Activated CD8-positive, alpha-beta T cell treated with anti-CD3 and anti-CD28 coated beads, Interleukin-2, amount 10 ng/mL, durations not matched to agents 7 days and 5 days (primary cell): ENCODE measurements at regions not wholly inside any gene's neighbourhood (a gene's known extent, or its start where the extent isn't known, plus 50 kb on each side); places are given as distances from the start of the nearest gene placed in this dataset.

Experiments
- ATAC-seq: fragments of 150-1000 bp; cut with Tn5 transposase; one replicate; pipeline ENCODE4 v1.10.0; 2021; ENCODE audit warnings: moderate library complexity
- CTCF ChIA-PET: fragments of 350-600 bp; sonication (Branson Sonifier 250); formaldehyde crosslinking; loops from one replicate; lab custom pipeline; 2021; ENCODE audit warnings: antibody characterized with exemption; lab: Charles Lee
- POLR2A ChIA-PET: fragments of 350-600 bp; sonication (Branson Sonifier 250); formaldehyde crosslinking; loops from one replicate; lab custom pipeline; 2021; ENCODE audit warnings: antibody characterized with exemption; lab: Charles Lee
- DNase-seq: peaks from one replicate; pipeline ENCODE4 v3.0.0-alpha.2; 2020
- H3K27ac Mint-ChIP-seq: one replicate; pipeline ENCODE4 v1.8.0; 2021; ENCODE audit warnings: mild to moderate bottlenecking, mixed read lengths
- H3K27me3 Mint-ChIP-seq: one replicate; pipeline ENCODE4 v1.8.0; 2021; ENCODE audit warnings: low read depth, mixed read lengths
- H3K36me3 Mint-ChIP-seq: one replicate; pipeline ENCODE4 v1.8.0; 2021; ENCODE audit warnings: low read depth, mixed read lengths
- H3K4me1 Mint-ChIP-seq: one replicate; pipeline ENCODE4 v1.8.0; 2021; ENCODE audit warnings: low read depth, mixed read lengths
- H3K4me3 Mint-ChIP-seq: one replicate; pipeline ENCODE4 v1.8.0; 2021; ENCODE audit warnings: mild to moderate bottlenecking, mixed read lengths
- H3K9me3 Mint-ChIP-seq: one replicate; pipeline ENCODE4 v1.8.0; 2022; ENCODE audit warnings: mixed read lengths; ENCODE audit not compliant: insufficient read depth

DNA sequence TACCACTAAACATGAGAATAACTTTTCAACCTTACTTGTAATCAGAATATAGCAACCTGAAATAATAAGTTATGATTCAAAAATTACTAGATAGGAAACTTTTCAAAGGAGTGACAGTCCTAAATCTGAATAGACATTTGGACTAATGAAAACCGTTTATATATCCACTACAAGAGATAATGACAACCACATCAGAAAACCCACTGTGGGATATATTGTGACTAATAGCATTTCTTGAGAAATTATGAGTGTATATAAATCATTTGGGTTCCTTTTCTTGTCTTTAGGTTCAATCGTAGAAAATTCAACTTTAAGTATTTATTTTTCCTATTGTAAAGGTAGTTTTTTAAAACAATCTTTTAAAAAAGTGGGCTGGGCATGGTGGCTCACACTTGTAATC, 170.2 kb upstream of the PRSS58 start:
- Mint-ChIP-seq H3K36me3 (no peaks in the 10 kb centered on the region), H3K4me1 (peaks cover 19% of the 10 kb centered on the region), H3K4me3 (no peak overlapping the region), H3K9me3 (no peaks in the 10 kb centered on the region), H3K27me3 (peaks cover 3% of the 10 kb centered on the region), H3K27ac (no peak overlapping the region)
- no peak for ATAC-seq
- ChIA-PET POLR2A (no interaction called here), CTCF (interaction anchor here (0.9 kb wide), 1 partner anchor 55 kb away, joined by 3 read pairs; no protein-coding TSS in a partner anchor)
- DNase-seq: no peak

DNA sequence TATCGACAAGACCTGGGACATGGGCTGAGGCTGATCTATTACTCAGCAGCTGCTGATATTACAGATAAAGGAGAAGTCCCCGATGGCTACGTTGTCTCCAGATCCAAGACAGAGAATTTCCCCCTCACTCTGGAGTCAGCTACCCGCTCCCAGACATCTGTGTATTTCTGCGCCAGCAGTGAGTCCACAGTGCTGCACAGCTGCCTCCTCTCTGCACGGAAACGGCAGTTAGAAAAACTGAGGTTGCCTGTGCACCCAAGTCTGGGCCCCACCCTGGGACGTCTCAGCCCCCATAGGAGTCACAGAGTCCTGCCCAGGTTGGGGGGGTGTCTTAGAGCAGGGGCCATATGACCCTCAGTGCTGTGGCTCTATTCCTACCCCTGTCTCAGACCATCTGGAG, 167.4 kb upstream of the PRSS58 start:
- Mint-ChIP-seq H3K9me3 (no peaks in the 10 kb centered on the region), H3K27ac (no peak overlapping the region), H3K4me3 (no peak overlapping the region), H3K4me1 (peaks cover 19% of the 10 kb centered on the region), H3K27me3 (peaks cover 3% of the 10 kb centered on the region), H3K36me3 (no peaks in the 10 kb centered on the region)
- ChIA-PET POLR2A (no interaction called here), CTCF (interaction anchor here (1.1 to 4.1 kb wide), 5 partner anchors 9 to 63 kb away, joined by 3 to 28 read pairs (median 3); no protein-coding TSS in a partner anchor)
- peak; percentile 61 for ATAC-seq
- no peak for DNase-seq

DNA sequence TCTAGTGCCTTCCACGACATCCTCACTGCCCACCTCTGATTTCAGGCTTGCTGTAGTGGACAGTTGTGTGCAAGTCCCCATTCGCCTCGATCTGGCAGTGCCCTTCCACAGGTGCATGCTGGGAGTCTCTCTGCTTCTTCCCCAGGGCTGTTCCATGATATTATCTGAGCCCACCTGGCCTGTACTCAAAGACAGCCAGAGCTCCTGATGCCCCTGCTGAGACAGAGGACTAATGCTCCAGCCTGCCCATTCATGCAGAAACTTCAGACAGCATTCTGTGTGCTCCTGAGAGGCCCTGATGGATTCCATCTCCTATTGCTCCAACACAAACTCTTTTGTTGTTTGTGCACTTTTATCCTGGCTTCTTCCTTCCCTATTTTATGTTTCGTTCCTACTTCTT, 164.8 kb upstream of the PRSS58 start:
- CTCF ChIA-PET: interaction anchor here (1.0 to 4.1 kb wide), 5 partner anchors 9 to 389 kb away, joined by 3 to 28 read pairs (median 6); no protein-coding TSS in a partner anchor
- Mint-ChIP-seq H3K4me1 (peaks cover 23% of the 10 kb centered on the region), H3K27ac (no peak overlapping the region), H3K36me3 (no peaks in the 10 kb centered on the region), H3K9me3 (no peaks in the 10 kb centered on the region), H3K27me3 (peaks cover 2% of the 10 kb centered on the region), H3K4me3 (no peak overlapping the region)
- POLR2A ChIA-PET: no interaction called here
- no peak for ATAC-seq
- DNase-seq: no peak

GRCh38 chr7:142420554-142421362, 162.9 kb upstream of the PRSS58 start:
- no peak overlapping the region for H3K27ac Mint-ChIP-seq
- H3K36me3 Mint-ChIP-seq: no peaks in the 10 kb centered on the region
- ChIA-PET CTCF (interaction anchor here (0.8 to 1.4 kb wide), 2 partner anchors 38 to 65 kb away, joined by 3 read pairs; no protein-coding TSS in a partner anchor), POLR2A (no interaction called here)
- no peak overlapping the region for H3K4me3 Mint-ChIP-seq
- peaks cover 23% of the 10 kb centered on the region for H3K4me1 Mint-ChIP-seq
- no peaks in the 10 kb centered on the region for H3K9me3 Mint-ChIP-seq
- peaks cover 4% of the 10 kb centered on the region for H3K27me3 Mint-ChIP-seq
- DNase-seq (no peak), ATAC-seq (no peak)

GRCh38 chr7:142418326-142418725, 160.5 kb upstream of the PRSS58 start:
- Mint-ChIP-seq H3K9me3 (no peaks in the 10 kb centered on the region), H3K4me1 (peaks cover 12% of the 10 kb centered on the region), H3K27me3 (peaks cover 4% of the 10 kb centered on the region), H3K27ac (no peak overlapping the region), H3K36me3 (no peaks in the 10 kb centered on the region), H3K4me3 (no peak overlapping the region)
- POLR2A ChIA-PET: no interaction called here
- ATAC-seq: no peak
- DNase-seq: no peak
- CTCF ChIA-PET: interaction anchor here (1.0 to 3.6 kb wide), 7 partner anchors 11 to 65 kb away, joined by 3 to 13 read pairs (median 3); no protein-coding TSS in a partner anchor

DNA sequence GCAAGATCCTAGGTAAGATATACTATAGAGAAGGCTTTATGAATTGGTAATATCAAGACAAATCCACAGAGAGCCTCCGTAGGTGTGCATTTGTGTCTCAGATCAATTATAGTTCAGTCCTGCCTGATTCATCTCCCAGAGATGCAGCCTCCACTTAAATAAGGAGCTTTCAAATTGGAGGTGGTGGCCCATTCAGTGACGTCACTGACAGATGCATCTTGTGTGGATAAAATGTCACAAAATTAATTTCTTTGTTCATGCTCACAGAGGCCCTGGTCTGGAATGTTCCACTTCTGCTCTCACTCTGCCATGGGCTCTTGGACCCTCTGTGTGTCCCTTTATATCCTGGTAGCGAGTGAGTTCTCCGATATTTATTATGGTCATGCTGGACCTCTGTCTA, 157.1 kb upstream of the PRSS58 start:
- peaks cover 14% of the 10 kb centered on the region for H3K4me1 Mint-ChIP-seq
- H3K27me3 Mint-ChIP-seq: peaks cover 7% of the 10 kb centered on the region
- ChIA-PET POLR2A (no interaction called here), CTCF (interaction anchor here (1.0 to 3.1 kb wide), 5 partner anchors 9 to 587 kb away, joined by 3 to 28 read pairs (median 9); no protein-coding TSS in a partner anchor)
- H3K27ac Mint-ChIP-seq: no peak overlapping the region
- no peak for DNase-seq
- H3K4me3 Mint-ChIP-seq: no peak overlapping the region
- H3K9me3 Mint-ChIP-seq: no peaks in the 10 kb centered on the region
- ATAC-seq: no peak
- H3K36me3 Mint-ChIP-seq: no peaks in the 10 kb centered on the region

- Mint-ChIP-seq H3K9me3 (no peaks in the 10 kb centered on the region), H3K36me3 (no peaks in the 10 kb centered on the region), H3K4me3 (no peak overlapping the region), H3K27ac (no peak overlapping the region), H3K4me1 (peaks cover 12% of the 10 kb centered on the region), H3K27me3 (peaks cover 7% of the 10 kb centered on the region)
- ChIA-PET CTCF (interaction anchor here (1.2 to 3.1 kb wide), 10 partner anchors 10 to 588 kb away, joined by 3 to 28 read pairs (median 9); no protein-coding TSS in a partner anchor), POLR2A (no interaction called here)
- ATAC-seq (no peak), DNase-seq (no peak)
These were observed 156.3 kb upstream of the PRSS58 start for GRCh38 chr7:142414135-142414534.

- peak overlapping the region; percentile 19 for H3K27ac Mint-ChIP-seq
- DNase-seq (no peak), ATAC-seq (no peak)
- ChIA-PET CTCF (interaction anchor here (0.7 to 3.1 kb wide), 35 partner anchors 10 to 589 kb away, joined by 3 to 28 read pairs (median 4); no protein-coding TSS in a partner anchor), POLR2A (no interaction called here)
- peaks cover 7% of the 10 kb centered on the region for H3K4me1 Mint-ChIP-seq
- H3K36me3 Mint-ChIP-seq: no peaks in the 10 kb centered on the region
- no peaks in the 10 kb centered on the region for H3K9me3 Mint-ChIP-seq
- H3K27me3 Mint-ChIP-seq: peaks cover 5% of the 10 kb centered on the region
- no peak overlapping the region for H3K4me3 Mint-ChIP-seq
These were observed 155.6 kb upstream of the PRSS58 start for GRCh38 chr7:142413280-142414000.

DNA sequence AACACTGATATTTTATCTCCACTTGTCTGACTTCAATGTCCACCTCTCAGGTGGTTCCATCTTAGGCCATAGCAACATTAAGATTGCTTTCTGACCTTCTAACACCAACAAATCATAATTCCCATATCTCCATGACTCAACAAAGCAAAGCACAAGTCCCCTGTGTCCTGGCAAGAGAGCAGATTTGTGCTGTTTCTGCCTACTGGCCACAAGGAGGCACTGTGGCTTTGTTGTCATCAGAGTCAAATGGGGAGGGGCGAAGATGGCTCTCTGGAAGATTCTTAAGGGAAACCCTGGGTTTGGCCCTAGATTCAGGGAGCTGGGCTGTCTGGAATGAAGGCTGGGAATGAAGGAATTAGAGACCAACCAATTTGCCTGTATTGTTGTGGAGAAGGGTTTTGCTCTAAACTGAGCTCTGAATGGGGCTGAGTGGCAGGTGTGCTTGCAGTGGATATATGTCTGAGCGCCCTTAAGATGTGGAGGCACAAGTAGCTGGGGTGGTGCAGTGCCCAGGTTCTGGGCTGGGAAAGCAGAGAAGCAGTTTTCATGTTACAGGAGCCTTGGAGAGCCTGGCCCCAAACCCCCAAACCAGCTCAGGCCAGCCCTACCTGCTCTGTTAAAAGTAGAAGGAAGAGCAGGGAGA, 154.8 kb upstream of the PRSS58 start:
- peaks cover 5% of the 10 kb centered on the region for H3K27me3 Mint-ChIP-seq
- ATAC-seq (peak; percentile 81), DNase-seq (peak; percentile 62)
- ChIA-PET CTCF (interaction anchor here (0.7 to 3.1 kb wide), 34 partner anchors 9 to 589 kb away, joined by 3 to 28 read pairs (median 4); no protein-coding TSS in a partner anchor), POLR2A (no interaction called here)
- H3K4me3 Mint-ChIP-seq: no peak overlapping the region
- no peak overlapping the region for H3K27ac Mint-ChIP-seq
- H3K36me3 Mint-ChIP-seq: no peaks in the 10 kb centered on the region
- no peaks in the 10 kb centered on the region for H3K9me3 Mint-ChIP-seq
- H3K4me1 Mint-ChIP-seq: peaks cover 8% of the 10 kb centered on the region

DNA sequence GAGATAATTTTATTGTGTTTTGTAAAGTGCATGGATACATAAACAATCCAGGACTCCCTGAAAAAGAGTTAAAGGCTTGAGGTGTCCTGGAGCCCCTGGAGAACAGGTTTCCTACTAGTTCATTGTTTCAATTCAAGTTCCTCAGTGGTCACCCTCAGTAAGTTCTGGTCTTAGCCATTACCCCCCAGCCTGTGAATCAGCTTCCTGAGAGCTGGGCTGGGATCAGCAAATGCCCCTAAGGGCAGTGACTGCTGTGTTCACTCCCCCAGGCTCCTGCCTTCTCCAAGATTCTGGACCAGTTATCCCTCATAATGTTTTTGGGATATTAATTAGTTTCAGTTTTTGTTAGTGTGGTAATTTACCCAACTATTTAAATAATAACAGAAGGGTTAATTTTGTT, 151.6 kb upstream of the PRSS58 start:
- Mint-ChIP-seq H3K36me3 (no peaks in the 10 kb centered on the region), H3K27ac (no peak overlapping the region), H3K4me1 (peaks cover 14% of the 10 kb centered on the region), H3K27me3 (peaks cover 3% of the 10 kb centered on the region), H3K9me3 (no peaks in the 10 kb centered on the region), H3K4me3 (no peak overlapping the region)
- ChIA-PET POLR2A (no interaction called here), CTCF (interaction anchor here (2.7 kb wide), 1 partner anchor 23 kb away, joined by 20 read pairs; no protein-coding TSS in a partner anchor)
- ATAC-seq (no peak), DNase-seq (no peak)

DNA sequence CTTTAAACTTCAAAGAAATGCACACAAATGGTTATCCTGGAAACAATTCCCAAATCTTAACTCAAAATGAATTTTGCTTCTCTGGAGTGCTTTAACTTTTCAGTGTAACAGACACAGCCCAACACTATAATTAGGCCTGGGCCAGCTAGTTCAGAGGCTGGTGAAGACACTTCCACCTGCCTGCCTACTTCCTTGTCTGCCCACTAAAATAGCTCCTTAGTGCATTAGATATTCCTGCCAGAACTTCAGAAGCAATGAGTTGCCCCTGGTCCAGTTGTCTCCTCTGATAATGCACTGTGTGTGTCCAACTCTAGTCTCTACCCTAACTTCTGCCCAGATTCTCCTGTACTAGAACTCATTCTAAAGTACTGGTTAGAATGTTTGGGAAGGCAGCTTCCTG, 150.9 kb upstream of the PRSS58 start:
- Mint-ChIP-seq H3K4me3 (no peak overlapping the region), H3K36me3 (no peaks in the 10 kb centered on the region), H3K4me1 (peaks cover 14% of the 10 kb centered on the region), H3K27ac (no peak overlapping the region), H3K9me3 (no peaks in the 10 kb centered on the region), H3K27me3 (peaks cover 3% of the 10 kb centered on the region)
- ChIA-PET CTCF (interaction anchor here (0.7 to 2.7 kb wide), 4 partner anchors 15 to 70 kb away, joined by 3 to 20 read pairs (median 4); no protein-coding TSS in a partner anchor), POLR2A (no interaction called here)
- no peak for DNase-seq
- ATAC-seq: no peak
